BJ (cell line): ENCODE measurements at regions not wholly inside any gene's neighbourhood (a gene's known extent, or its start where the extent isn't known, plus 50 kb on each side); places are given as distances from the start of the nearest gene placed in this dataset.

Experiments
- CTCF ChIA-PET: fragments of 350-600 bp; formaldehyde crosslinking; extraction: SDS; loops from one replicate; lab custom pipeline; 2021; ENCODE audit warnings: antibody characterized with exemption, inconsistent platforms; lab: Yijun Ruan, JAX
- POLR2A ChIA-PET: fragments of 300-600 bp; sonication (Branson Sonifier 250); formaldehyde crosslinking; extraction: SDS; loops from one replicate; lab custom pipeline; 2021; ENCODE audit warnings: antibody characterized with exemption; lab: Charles Lee
- DNase-seq: peaks from one replicate; pipeline ENCODE4 v3.0.0-alpha.2; 2011; ENCODE audit warnings: low read depth
- H3K27me3 ChIP-seq: 2 replicates; pipeline ENCODE4 v1.6.0; 2011; ENCODE audit warnings: low read length; ENCODE audit not compliant: control insufficient read depth, insufficient read depth
- H3K36me3 ChIP-seq: 2 replicates; pipeline ENCODE4 v1.5.1; 2011; ENCODE audit warnings: low read length; ENCODE audit not compliant: control insufficient read depth, insufficient read depth
- H3K4me3 ChIP-seq: 2 replicates; pipeline ENCODE4 v1.5.1; 2011; ENCODE audit warnings: low read depth, mild to moderate bottlenecking, control low read depth, low read length
- CTCF ChIP-seq: IDR thresholded peaks from 2 replicates; pipeline ENCODE4 v1.5.1; 2011; ENCODE audit warnings: low read depth, mild to moderate bottlenecking, control low read depth, inconsistent platforms, low read length, moderate library complexity; ENCODE audit not compliant: insufficient read depth

DNA sequence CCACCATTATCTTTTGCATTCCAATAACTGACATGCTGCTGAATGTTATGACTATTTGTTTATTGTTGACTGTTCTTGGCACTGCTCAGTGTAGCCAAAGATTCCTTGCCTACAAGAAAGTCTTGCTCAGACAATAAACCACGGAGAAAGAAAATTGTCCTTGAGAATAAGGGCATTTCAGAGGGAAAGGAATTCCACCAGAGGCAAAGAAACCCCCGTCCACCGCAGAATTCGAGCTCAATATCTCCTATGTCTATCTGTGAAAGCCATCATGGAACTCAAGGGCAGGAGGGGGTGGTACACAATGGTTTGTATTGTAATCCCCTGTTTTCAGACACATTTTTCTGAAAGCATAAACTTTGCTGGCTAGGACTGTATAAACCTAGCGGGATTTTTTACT lies 70.3 kb upstream of the ADAMTS16 start:
- no peak for TF ChIP-seq CTCF
- Histone ChIP-seq H3K4me3 (no peak overlapping the region), H3K27me3 (no peaks in the 10 kb centered on the region), H3K36me3 (no peaks in the 10 kb centered on the region)
- CTCF ChIA-PET, result no interaction called here
- POLR2A ChIA-PET, result no interaction called here
- DNase-seq, result no peak

DNA sequence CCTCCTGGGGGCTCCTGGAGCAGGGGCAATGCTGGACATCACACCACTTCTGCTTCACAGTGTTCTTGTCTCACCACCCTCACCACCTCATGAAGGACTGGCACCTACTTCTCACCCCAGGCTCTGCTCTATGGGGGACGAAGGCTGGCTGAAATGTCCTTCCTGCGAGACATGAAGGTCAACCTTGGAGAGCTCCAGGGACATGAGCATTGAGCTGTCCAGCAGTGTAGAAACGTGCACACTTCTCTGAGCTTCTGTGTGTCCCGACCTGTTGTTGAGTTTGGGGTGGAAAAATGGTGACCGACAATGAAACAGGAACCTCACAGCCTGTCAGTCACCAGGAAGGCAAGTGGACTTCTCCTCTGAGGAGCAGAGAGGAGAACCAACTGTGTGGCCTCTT lies 68.6 kb upstream of the ADAMTS16 start:
- POLR2A ChIA-PET, result no interaction called here
- TF ChIP-seq CTCF, result no peak

GRCh38 chr5:5077236-5077635 lies 62.9 kb upstream of the ADAMTS16 start:
- TF ChIP-seq CTCF, result no peak
- Histone ChIP-seq H3K36me3 (no peaks in the 10 kb centered on the region), H3K27me3 (no peaks in the 10 kb centered on the region), H3K4me3 (no peak overlapping the region)
- no peak for DNase-seq
- CTCF ChIA-PET, result no interaction called here
- POLR2A ChIA-PET, result no interaction called here

More for the DNA sequence above, 68.6 kb upstream of the ADAMTS16 start:
- Histone ChIP-seq H3K27me3 (no peaks in the 10 kb centered on the region), H3K4me3 (no peak overlapping the region), H3K36me3 (no peaks in the 10 kb centered on the region)
- no peak for DNase-seq
- CTCF ChIA-PET, result interaction anchor here (1.3 kb wide), 1 partner anchor 11 kb away, joined by 4 read pairs; no protein-coding TSS in a partner anchor

GRCh38 chr5:5078009-5078897 lies 61.9 kb upstream of the ADAMTS16 start:
- TF ChIP-seq CTCF, result no peak
- Histone ChIP-seq H3K4me3 (no peak overlapping the region), H3K27me3 (no peaks in the 10 kb centered on the region), H3K36me3 (no peaks in the 10 kb centered on the region)
- POLR2A ChIA-PET, result no interaction called here
- CTCF ChIA-PET, result no interaction called here
- no peak for DNase-seq

DNA sequence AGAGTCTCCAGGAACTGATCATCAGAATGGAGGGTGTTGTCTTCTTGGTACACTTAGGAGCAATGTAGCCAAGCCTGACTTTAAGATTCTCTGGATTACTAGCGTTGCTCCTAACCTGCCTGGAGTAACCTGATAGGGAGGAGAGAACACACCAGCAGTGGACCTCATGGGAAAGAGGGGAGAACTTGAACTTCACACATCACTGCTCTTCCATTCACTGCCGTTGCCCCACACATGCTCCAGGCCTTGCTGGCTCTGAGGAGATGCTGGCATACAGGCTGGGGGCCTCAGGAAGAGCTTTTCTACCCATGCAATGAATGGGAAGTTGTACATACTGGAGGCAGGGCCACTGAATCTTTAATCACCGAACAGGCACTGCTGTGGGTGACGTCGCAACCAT lies 60.3 kb upstream of the ADAMTS16 start:
- DNase-seq, result no peak
- Histone ChIP-seq H3K36me3 (no peaks in the 10 kb centered on the region), H3K4me3 (no peak overlapping the region), H3K27me3 (no peaks in the 10 kb centered on the region)
- no peak for TF ChIP-seq CTCF
- ChIA-PET CTCF (interaction anchor here (0.6 to 0.7 kb wide), 2 partner anchors 192 to 727 kb away, joined by 3 read pairs; no protein-coding TSS in a partner anchor), POLR2A (no interaction called here)
